HepG2 (cell line): ENCODE measurements at regions not wholly inside any gene's neighbourhood (a gene's known extent, or its start where the extent isn't known, plus 50 kb on each side); places are given as distances from the start of the nearest gene placed in this dataset.

Source experiments
- AGO1 ChIP-seq: fragments of 200-400 bp; formaldehyde crosslinking; IDR thresholded peaks from 2 replicates; pipeline ENCODE4 v1.6.1; 2017; ENCODE audit warnings: mild to moderate bottlenecking, low read depth, low read length, moderate library complexity; ENCODE audit not compliant: poor library complexity, severe bottlenecking
- ARID4A ChIP-seq: sonication (generic); formaldehyde crosslinking; IDR thresholded peaks from 2 replicates; pipeline ENCODE4 v1.5.0; 2020; ENCODE audit warnings: mild to moderate bottlenecking, missing genetic modification reagents, borderline replicate concordance
- DPF2 ChIP-seq: sonication (generic); formaldehyde crosslinking; IDR thresholded peaks from 2 replicates; pipeline ENCODE4 v1.4.0; 2020; ENCODE audit warnings: mild to moderate bottlenecking, low read depth, missing genetic modification reagents, borderline replicate concordance
- HCFC1 ChIP-seq: fragments of 150-350 bp; IDR thresholded peaks from 2 replicates; pipeline ENCODE4 v1.6.1; 2014; ENCODE audit warnings: low read depth, low read length
- IRF2 ChIP-seq: IDR thresholded peaks from 2 replicates; pipeline ENCODE4 v1.6.1; 2018; ENCODE audit warnings: missing genetic modification reagents, missing compliant biosample characterization
- NFIC ChIP-seq: IDR thresholded peaks from 2 replicates; pipeline ENCODE4 v1.6.1; 2012; ENCODE audit warnings: mild to moderate bottlenecking, low read length, inconsistent platforms
- TBL1XR1 ChIP-seq: fragments of 150-350 bp; IDR thresholded peaks from 2 replicates; pipeline ENCODE4 v1.6.1; 2014; ENCODE audit warnings: borderline replicate concordance, low read length; ENCODE audit not compliant: partially characterized antibody
- TMF1 ChIP-seq: sonication (generic); formaldehyde crosslinking; IDR thresholded peaks from 2 replicates; pipeline ENCODE4 v1.8.1; 2022; ENCODE audit warnings: low read depth, missing genetic modification reagents
- ZNF17 ChIP-seq: sonication (generic); formaldehyde crosslinking; IDR thresholded peaks from 2 replicates; pipeline ENCODE4 v1.5.0; 2020; ENCODE audit warnings: mild to moderate bottlenecking, missing genetic modification reagents
- ZNF383 ChIP-seq: sonication (generic); formaldehyde crosslinking; IDR thresholded peaks from 2 replicates; pipeline ENCODE4 v1.4.0; 2020; ENCODE audit warnings: missing genetic modification reagents, mild to moderate bottlenecking, borderline replicate concordance
- ZNF407 ChIP-seq: sonication (generic); formaldehyde crosslinking; IDR thresholded peaks from one replicate; pipeline ENCODE4 v1.5.1; 2020; ENCODE audit warnings: mild to moderate bottlenecking, missing genetic modification reagents; ENCODE audit errors: not compliant biosample characterization
- ZNF446 ChIP-seq: sonication (generic); formaldehyde crosslinking; IDR thresholded peaks from 2 replicates; pipeline ENCODE4 v1.5.0; 2020; ENCODE audit warnings: mild to moderate bottlenecking, missing genetic modification reagents
- ZNF597 ChIP-seq: sonication (generic); formaldehyde crosslinking; IDR thresholded peaks from 2 replicates; pipeline ENCODE4 v1.5.0; 2020; ENCODE audit warnings: missing genetic modification reagents
- ZNF776 ChIP-seq: sonication (generic); formaldehyde crosslinking; IDR thresholded peaks from 2 replicates; pipeline ENCODE4 v1.4.0; 2020; ENCODE audit warnings: mild to moderate bottlenecking, missing genetic modification reagents
- TF ChIP-seq, protein P1 (sequence below): IDR thresholded peaks from 2 replicates; pipeline ENCODE4 v1.6.1; 2012; ENCODE audit warnings: low read depth, low read length, improper control_type of control experiment

- TF ChIP-seq AGO1 (no peak), ZNF446 (CRISPR knock-in tag) (no peak), ZNF17 (no peak), TMF1 (CRISPR knock-in tag) (no peak), ARID4A (peak; percentile 65; the same call in 1 of the 2 replicates), DPF2 (CRISPR knock-in tag) (peak; percentile 85; the same call in 1 of the 2 replicates), ZNF776 (no peak), HCFC1 (no peak), NFIC (peak; percentile 85), TBL1XR1 (no peak), ZNF597 (CRISPR knock-in tag) (no peak), IRF2 (CRISPR knock-in tag) (peak; percentile 79), ZNF407 (CRISPR knock-in tag) (no peak), ZNF383 (CRISPR knock-in tag) (no peak)
- TF ChIP-seq, protein P1, sequence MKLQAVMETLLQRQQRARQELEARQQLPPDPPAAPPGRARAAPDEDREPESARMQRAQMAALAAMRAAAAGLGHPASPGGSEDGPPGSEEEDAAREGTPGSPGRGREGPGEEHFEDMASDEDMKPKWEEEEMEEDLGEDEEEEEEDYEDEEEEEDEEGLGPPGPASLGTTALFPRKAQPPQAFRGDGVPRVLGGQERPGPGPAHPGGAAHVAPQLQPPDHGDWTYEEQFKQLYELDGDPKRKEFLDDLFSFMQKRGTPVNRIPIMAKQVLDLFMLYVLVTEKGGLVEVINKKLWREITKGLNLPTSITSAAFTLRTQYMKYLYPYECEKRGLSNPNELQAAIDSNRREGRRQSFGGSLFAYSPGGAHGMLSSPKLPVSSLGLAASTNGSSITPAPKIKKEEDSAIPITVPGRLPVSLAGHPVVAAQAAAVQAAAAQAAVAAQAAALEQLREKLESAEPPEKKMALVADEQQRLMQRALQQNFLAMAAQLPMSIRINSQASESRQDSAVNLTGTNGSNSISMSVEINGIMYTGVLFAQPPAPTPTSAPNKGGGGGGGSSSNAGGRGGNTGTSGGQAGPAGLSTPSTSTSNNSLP = no peak
Measured at GRCh38 chr7:131076711-131077181, 250.9 kb upstream of the MKLN1 start (continued).
